H1 (cell line): ENCODE measurements at regions not wholly inside any gene's neighbourhood (a gene's known extent, or its start where the extent isn't known, plus 50 kb on each side); places are given as distances from the start of the nearest gene placed in this dataset.

ENCODE experiments used
- CTCF ChIA-PET: fragments of 300-600 bp; sonication (Branson Sonifier 250); formaldehyde crosslinking; loops from one replicate; lab custom pipeline; 2021; ENCODE audit not compliant: partially characterized antibody; lab: Charles Lee
- POLR2A ChIA-PET: fragments of 300-600 bp; sonication (Branson Sonifier 250); formaldehyde crosslinking; loops from one replicate; lab custom pipeline; 2021; ENCODE audit warnings: inconsistent platforms; ENCODE audit not compliant: partially characterized antibody; lab: Charles Lee
- DNase-seq, 2 experiments: peaks; one replicate each; pipeline versions ENCODE4 v3.0.0 to v3.0.0-alpha.2; 2010 to 2022; ENCODE audit warnings: low spot score in 2 of 2, low read depth in 1 of 2, mixed read lengths in 1 of 2
- FAIRE-seq: peaks from 2 replicates; lab custom pipeline; 2011; peaks lifted over from hg19 to GRCh38; lab: Jason Lieb, UNC
- H2AFZ ChIP-seq: 2 replicates; pipeline ENCODE4 v1.8.1; 2012; ENCODE audit warnings: low read length, inconsistent platforms
- H2AK5ac ChIP-seq: 2 replicates; pipeline ENCODE4 v1.6.1; 2013; ENCODE audit warnings: low read depth, low read length
- H2BK120ac ChIP-seq: replicated peaks from 2 replicates; pipeline ENCODE3; 2013; ENCODE audit warnings: low read depth, low read length, inconsistent platforms
- H2BK12ac ChIP-seq: 2 replicates; pipeline ENCODE4 v1.6.1; 2013; ENCODE audit warnings: low read depth, low read length
- H2BK15ac ChIP-seq: 2 replicates; pipeline ENCODE4 v1.6.1; 2013; ENCODE audit warnings: low read length
- H2BK20ac ChIP-seq: 2 replicates; pipeline ENCODE4 v1.6.1; 2013; ENCODE audit warnings: low read length
- H2BK5ac ChIP-seq: 2 replicates; pipeline ENCODE4 v1.6.1; 2013; ENCODE audit warnings: low read depth, low read length
- H3K14ac ChIP-seq: 2 replicates; pipeline ENCODE4 v1.6.1; 2013; ENCODE audit warnings: inconsistent platforms; ENCODE audit not compliant: insufficient read length
- H3K18ac ChIP-seq: 2 replicates; pipeline ENCODE4 v1.6.1; 2013; ENCODE audit warnings: low read length; ENCODE audit errors: extremely low read depth
- H3K23ac ChIP-seq: 2 replicates; pipeline ENCODE4 v1.6.1; 2013; ENCODE audit warnings: inconsistent platforms; ENCODE audit not compliant: insufficient read length
- H3K23me2 ChIP-seq: 2 replicates; pipeline ENCODE4 v1.6.1; 2013; ENCODE audit warnings: low read depth, low read length
- H3K27ac ChIP-seq: 2 replicates; pipeline ENCODE4 v1.6.1; 2011; ENCODE audit warnings: low read depth, low read length, inconsistent platforms
- H3K27me3 ChIP-seq, 4 experiments: replicated peaks in 1 of 4; 1 replicate in 1 of 4; 2 replicates in 3 of 4; pipeline versions ENCODE4 v1.6.1 to v1.8.1; 2011 to 2013; ENCODE audit warnings: low read length in 3 of 4, mild to moderate bottlenecking in 3 of 4, inconsistent platforms in 2 of 4, mixed read lengths in 2 of 4, moderate library complexity in 1 of 4; ENCODE audit not compliant: control insufficient read depth in 3 of 4, insufficient read depth in 3 of 4; ENCODE audit errors: extremely low read depth in 1 of 4
- H3K36me3 ChIP-seq, 4 experiments: 2 replicates each; pipeline versions ENCODE4 v1.6.1 to v1.8.1; 2011 to 2013; ENCODE audit warnings: mild to moderate bottlenecking in 4 of 4, low read length in 3 of 4, moderate library complexity in 2 of 4, control low read depth in 1 of 4, inconsistent platforms in 1 of 4; ENCODE audit not compliant: insufficient read depth in 4 of 4, control insufficient read depth in 2 of 4
- H3K4ac ChIP-seq: replicated peaks from 2 replicates; pipeline ENCODE3; 2013; ENCODE audit warnings: low read length, low read depth, mixed read lengths, inconsistent platforms; ENCODE audit not compliant: insufficient read length
- H3K4me1 ChIP-seq, 4 experiments: replicated peaks in 1 of 4; 1 replicate in 1 of 4; 2 replicates in 3 of 4; pipeline versions ENCODE4 v1.6.1 to v1.8.1; 2011 to 2013; ENCODE audit warnings: low read length in 3 of 4, inconsistent platforms in 2 of 4, mixed read lengths in 1 of 4; ENCODE audit not compliant: insufficient read depth in 4 of 4, control insufficient read depth in 3 of 4
- H3K4me2 ChIP-seq, 2 experiments: 2 replicates each; pipeline versions ENCODE4 v1.6.1 to v1.8.1; 2011 to 2013; ENCODE audit warnings: low read depth in 2 of 2, low read length in 2 of 2, control low read depth in 1 of 2, inconsistent platforms in 1 of 2, mild to moderate bottlenecking in 1 of 2; ENCODE audit not compliant: insufficient read depth in 1 of 2
- H3K4me3 ChIP-seq, 4 experiments: fragments of 200-600, 300-600 bp in 1 of 4; sonication (generic), shearing (Covaris generic), sonication (Bioruptor Twin) in 1 of 4; 2 replicates each; pipeline versions ENCODE4 v1.5.1 to v1.8.1; 2011 to 2016; ENCODE audit warnings: low read length in 4 of 4, low read depth in 3 of 4, control low read depth in 2 of 4, inconsistent platforms in 2 of 4, mild to moderate bottlenecking in 2 of 4, mixed read lengths in 1 of 4, moderate library complexity in 1 of 4; ENCODE audit not compliant: insufficient read depth in 2 of 4; ENCODE audit errors: extremely low read depth in 1 of 4
- H3K56ac ChIP-seq: replicated peaks from 2 replicates; pipeline ENCODE3; 2013; ENCODE audit warnings: low read depth, mild to moderate bottlenecking, mixed read lengths, low read length, inconsistent platforms; ENCODE audit not compliant: insufficient read length
- H3K79me1 ChIP-seq: 2 replicates; pipeline ENCODE4 v1.6.1; 2013; ENCODE audit warnings: low read depth, low read length, control low read depth
- H3K79me2 ChIP-seq, 2 experiments: 2 replicates each; pipeline versions ENCODE4 v1.6.1 to v1.8.1; 2012 to 2013; ENCODE audit warnings: low read length in 2 of 2, mild to moderate bottlenecking in 2 of 2, inconsistent platforms in 1 of 2; ENCODE audit not compliant: insufficient read depth in 2 of 2, control insufficient read depth in 1 of 2
- H3K9ac ChIP-seq, 4 experiments: replicated peaks in 1 of 4; 1 replicate in 1 of 4; 2 replicates in 3 of 4; pipeline versions ENCODE4 v1.6.1 to v1.8.1; 2011 to 2013; ENCODE audit warnings: low read depth in 3 of 4, low read length in 3 of 4, control low read depth in 2 of 4, mild to moderate bottlenecking in 2 of 4, moderate library complexity in 2 of 4, inconsistent platforms in 1 of 4; ENCODE audit errors: extremely low read depth in 1 of 4
- H3K9me3 ChIP-seq, 2 experiments: 2 replicates each; pipeline versions ENCODE4 v1.6.1 to v1.8.1; 2012 to 2013; ENCODE audit warnings: mild to moderate bottlenecking in 2 of 2, moderate library complexity in 2 of 2, control low read depth in 1 of 2, inconsistent platforms in 1 of 2, low read depth in 1 of 2, low read length in 1 of 2, mixed read lengths in 1 of 2; ENCODE audit not compliant: insufficient read depth in 2 of 2
- H4K20me1 ChIP-seq, 2 experiments: replicated peaks in 1 of 2; 2 replicates each; pipeline versions ENCODE3 to v1.8.1; 2011 to 2013; ENCODE audit warnings: inconsistent platforms in 2 of 2, low read length in 2 of 2, mild to moderate bottlenecking in 1 of 2; ENCODE audit not compliant: insufficient read depth in 2 of 2, control insufficient read depth in 1 of 2
- H4K5ac ChIP-seq: 2 replicates; pipeline ENCODE4 v1.6.1; 2013; ENCODE audit warnings: low read length, low read depth, mixed read lengths, inconsistent platforms; ENCODE audit not compliant: insufficient read length
- H4K8ac ChIP-seq: 2 replicates; pipeline ENCODE4 v1.8.0; 2013; ENCODE audit warnings: mild to moderate bottlenecking, moderate library complexity, low read length, inconsistent platforms; ENCODE audit not compliant: insufficient read depth; ENCODE audit errors: extremely low read depth
- H4K91ac ChIP-seq: replicated peaks from 2 replicates; pipeline ENCODE3; 2013; ENCODE audit warnings: low read length, mixed read lengths, inconsistent platforms; ENCODE audit not compliant: insufficient read length
- CEBPB ChIP-seq: IDR thresholded peaks from 2 replicates; pipeline ENCODE4 v1.6.1; 2012; ENCODE audit warnings: low read depth, low read length
- KDM5A ChIP-seq: fragments of 200-600 bp; IDR thresholded peaks from 2 replicates; pipeline ENCODE4 v1.7.1; 2012; ENCODE audit warnings: mild to moderate bottlenecking, low read length, inconsistent platforms, mixed read lengths
- RAD21 ChIP-seq, 2 experiments: IDR thresholded peaks in 1 of 2; conservative IDR thresholded peaks in 1 of 2; 2 replicates each; pipeline ENCODE4 v1.6.1; 2011; ENCODE audit warnings: low read depth in 2 of 2, low read length in 2 of 2, improper control_type of control experiment in 1 of 2, inconsistent platforms in 1 of 2, mild to moderate bottlenecking in 1 of 2, moderate library complexity in 1 of 2
- WGBS, 2 experiments: shearing (Covaris generic) in 1 of 2; methylation state at CpG; one replicate each; pipeline versions ENCODE4 v1.1.6 to v1.1.7; 2013 to 2015; ENCODE audit warnings: low lambda C conversion rate in 2 of 2, mixed read lengths in 2 of 2, inconsistent platforms in 1 of 2, low coverage in 1 of 2, missing lambda C conversion rate in 1 of 2; ENCODE audit not compliant: insufficient replicate concordance in 2 of 2, insufficient coverage in 1 of 2, insufficient read length in 1 of 2; ENCODE audit errors: extremely low coverage in 1 of 2, missing lambda C conversion rate in 1 of 2; 5-methylcytosine and 5-hydroxymethylcytosine counted together
- TF ChIP-seq, protein P1 (sequence below): IDR thresholded peaks from 2 replicates; pipeline ENCODE4 v1.6.1; 2011; ENCODE audit warnings: low read depth, mild to moderate bottlenecking, low read length; ENCODE audit not compliant: insufficient read depth

DNA sequence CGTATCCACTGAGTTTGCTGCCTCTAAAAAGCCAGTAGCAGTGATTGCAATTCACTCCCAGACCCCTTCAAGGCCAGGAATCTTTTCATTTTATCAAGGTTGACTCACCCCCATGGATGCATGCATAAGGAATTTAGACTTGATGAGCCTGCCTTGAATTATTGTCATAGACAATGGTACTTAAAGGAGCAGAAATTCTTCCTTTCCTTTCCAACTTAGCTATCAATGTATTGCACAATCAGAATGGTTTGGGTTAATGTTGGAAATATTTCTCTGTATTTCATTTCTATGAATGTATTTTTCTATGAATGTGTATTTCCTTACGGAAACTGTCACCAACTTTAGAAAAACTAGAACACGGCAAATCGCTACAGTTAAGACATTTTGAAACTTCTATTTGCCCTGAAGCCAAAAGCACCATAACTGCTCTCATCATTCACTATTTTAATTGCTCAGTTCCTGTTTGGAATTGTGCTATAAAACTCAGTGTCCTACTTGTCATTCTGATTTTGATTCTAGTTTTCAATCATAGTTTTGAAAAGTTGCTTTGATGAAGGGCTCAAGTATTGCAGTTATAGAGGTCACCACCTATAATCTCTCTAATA is 355.7 kb upstream of the AKR1E2 start:
- FAIRE-seq (no peak), DNase-seq (no peak)
- no peak overlapping the region for H4K8ac ChIP-seq
- TF ChIP-seq RAD21 (IDR thresholded peaks at IDR 0.05 in 1 of 2, conservative IDR thresholded peaks at IDR 0.05 in 1 of 2; ENCODE audit: low read depth in 2 of 2, low read length in 2 of 2), result no peak
- TF ChIP-seq CEBPB, result peak; percentile 42; the same call in 1 of the 2 replicates
- TF ChIP-seq KDM5A, result no peak
- TF ChIP-seq, protein P1, sequence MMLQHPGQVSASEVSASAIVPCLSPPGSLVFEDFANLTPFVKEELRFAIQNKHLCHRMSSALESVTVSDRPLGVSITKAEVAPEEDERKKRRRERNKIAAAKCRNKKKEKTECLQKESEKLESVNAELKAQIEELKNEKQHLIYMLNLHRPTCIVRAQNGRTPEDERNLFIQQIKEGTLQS, result no peak
- H3K9me3 ChIP-seq, result no peaks in the 10 kb centered on the region; a peak in 1 of 4 replicates
- no peak overlapping the region for H4K91ac ChIP-seq
- H3K27me3 ChIP-seq, result no peaks in the 10 kb centered on the region
- H2BK12ac ChIP-seq, result no peak overlapping the region
- ChIA-PET CTCF (interaction anchor here (1.4 kb wide), 1 partner anchor 13 kb away, joined by 3 read pairs; no protein-coding TSS in a partner anchor), POLR2A (no interaction called here)
- no peak overlapping the region for H3K4me3 ChIP-seq
- no peaks in the 10 kb centered on the region for H3K36me3 ChIP-seq
- H3K9ac ChIP-seq, result no peak overlapping the region
- no peak overlapping the region for H3K14ac ChIP-seq
- no peaks in the 10 kb centered on the region for H3K79me2 ChIP-seq
- no peak overlapping the region for H3K56ac ChIP-seq
- no peak overlapping the region for H2BK120ac ChIP-seq
- no peaks in the 10 kb centered on the region for H4K20me1 ChIP-seq
- no peak overlapping the region for H3K27ac ChIP-seq
- no peak overlapping the region for H3K23ac ChIP-seq
- no peak overlapping the region for H2BK15ac ChIP-seq
- H3K18ac ChIP-seq, result no peak overlapping the region
- no peak overlapping the region for H2AK5ac ChIP-seq
- no peak overlapping the region for H3K4me2 ChIP-seq
- no peaks in the 10 kb centered on the region for H3K79me1 ChIP-seq
- peaks cover 0 to 4% (median 0%) of the 10 kb centered on the region in 4 experiments; a peak in 1 of 7 replicates for H3K4me1 ChIP-seq
- H2BK20ac ChIP-seq, result no peak overlapping the region
- no peak overlapping the region for H4K5ac ChIP-seq
- H2BK5ac ChIP-seq, result no peak overlapping the region
- H3K23me2 ChIP-seq, result no peaks in the 10 kb centered on the region
- 96% methylated on average over 4 of the region's 4 CpGs; no CpG with 5 or more reads in 1 of the 2 experiments for WGBS, 2 experiments
- no peak overlapping the region for H3K4ac ChIP-seq
- H2AFZ ChIP-seq, result no peak overlapping the region
